H9 (cell line): ENCODE measurements at regions not wholly inside any gene's neighbourhood (a gene's known extent, or its start where the extent isn't known, plus 50 kb on each side); places are given as distances from the start of the nearest gene placed in this dataset.

Experiments
- DNase-seq: peaks from one replicate; pipeline ENCODE4 v3.0.0-alpha.2; 2017
- H2AFZ ChIP-seq: one replicate; pipeline ENCODE4 v1.6.1; 2013; ENCODE audit warnings: mild to moderate bottlenecking, low read length, control low read depth, moderate library complexity
- H2AK5ac ChIP-seq: 2 replicates; pipeline ENCODE4 v1.6.1; 2013; ENCODE audit warnings: low read length, control low read depth, mixed read lengths; ENCODE audit not compliant: insufficient read length
- H2BK120ac ChIP-seq: one replicate; pipeline ENCODE4 v1.6.1; 2013; ENCODE audit warnings: low read depth, mild to moderate bottlenecking, low read length, control low read depth, inconsistent platforms; ENCODE audit not compliant: poor library complexity, severe bottlenecking
- H2BK12ac ChIP-seq: 2 replicates; pipeline ENCODE4 v1.6.1; 2013; ENCODE audit warnings: low read length, control low read depth, mixed read lengths, low read depth; ENCODE audit not compliant: insufficient read length
- H2BK15ac ChIP-seq: 2 replicates; pipeline ENCODE4 v1.6.1; 2013; ENCODE audit warnings: low read depth, low read length, control low read depth
- H2BK20ac ChIP-seq: one replicate; pipeline ENCODE4 v1.6.1; 2013; ENCODE audit warnings: low read depth, mild to moderate bottlenecking, low read length, control low read depth, inconsistent platforms; ENCODE audit not compliant: poor library complexity, severe bottlenecking
- H2BK5ac ChIP-seq: 2 replicates; pipeline ENCODE4 v1.6.1; 2013; ENCODE audit warnings: low read length, control low read depth, mixed read lengths; ENCODE audit not compliant: insufficient read length
- H3K14ac ChIP-seq: 2 replicates; pipeline ENCODE4 v1.6.1; 2013; ENCODE audit warnings: low read length, control low read depth; ENCODE audit not compliant: insufficient read depth
- H3K18ac ChIP-seq: 2 replicates; pipeline ENCODE4 v1.6.1; 2013; ENCODE audit warnings: low read depth, mild to moderate bottlenecking, mixed read lengths, low read length, control low read depth; ENCODE audit not compliant: insufficient read length
- H3K23ac ChIP-seq: 2 replicates; pipeline ENCODE4 v1.6.1; 2013; ENCODE audit warnings: low read length, control low read depth, mixed read lengths, low read depth; ENCODE audit not compliant: insufficient read length
- H3K23me2 ChIP-seq: 2 replicates; pipeline ENCODE4 v1.6.1; 2013; ENCODE audit warnings: low read depth, mild to moderate bottlenecking, mixed read lengths, low read length, control low read depth; ENCODE audit not compliant: insufficient read length, poor library complexity, severe bottlenecking
- H3K27ac ChIP-seq: 2 replicates; pipeline ENCODE4 v1.5.1; 2013; ENCODE audit warnings: low read length, control low read depth, mixed read lengths, low read depth; ENCODE audit not compliant: insufficient read length
- H3K27me3 ChIP-seq: 2 replicates; pipeline ENCODE4 v1.6.1; 2013; ENCODE audit warnings: low read length, control low read depth, inconsistent platforms; ENCODE audit not compliant: insufficient read depth
- H3K4ac ChIP-seq: 2 replicates; pipeline ENCODE4 v1.6.1; 2013; ENCODE audit warnings: low read depth, mild to moderate bottlenecking, control low read depth, inconsistent platforms, low read length, moderate library complexity
- H3K4me1 ChIP-seq: 2 replicates; pipeline ENCODE4 v1.6.1; 2013; ENCODE audit warnings: low read length, control low read depth, inconsistent platforms; ENCODE audit not compliant: insufficient read depth
- H3K4me2 ChIP-seq: 2 replicates; pipeline ENCODE4 v1.6.1; 2013; ENCODE audit warnings: low read length, control low read depth, mixed read lengths; ENCODE audit not compliant: insufficient read length, insufficient read depth
- H3K56ac ChIP-seq: 2 replicates; pipeline ENCODE4 v1.6.1; 2013; ENCODE audit warnings: low read depth, mild to moderate bottlenecking, mixed read lengths, low read length, control low read depth; ENCODE audit not compliant: insufficient read length
- H3K79me1 ChIP-seq: 2 replicates; pipeline ENCODE4 v1.6.1; 2013; ENCODE audit warnings: low read depth, mild to moderate bottlenecking, moderate library complexity, low read length, control low read depth, inconsistent platforms; ENCODE audit not compliant: insufficient read depth, poor library complexity, severe bottlenecking
- H3K79me2 ChIP-seq: 2 replicates; pipeline ENCODE4 v1.6.1; 2013; ENCODE audit warnings: low read length, control low read depth, inconsistent platforms; ENCODE audit not compliant: insufficient read depth
- H3K9ac ChIP-seq: 2 replicates; pipeline ENCODE4 v1.6.1; 2013; ENCODE audit warnings: low read length, control low read depth, mixed read lengths; ENCODE audit not compliant: insufficient read length; ENCODE audit errors: extremely low read depth
- H3K9me3 ChIP-seq: one replicate; pipeline ENCODE4 v1.6.1; 2013; ENCODE audit warnings: low read depth, low read length, inconsistent platforms; ENCODE audit not compliant: control insufficient read depth
- H3T11ph ChIP-seq: one replicate; pipeline ENCODE4 v1.6.1; 2013; ENCODE audit warnings: mild to moderate bottlenecking, low read length, control low read depth, inconsistent platforms
- H4K20me1 ChIP-seq: one replicate; pipeline ENCODE4 v1.6.1; 2013; ENCODE audit not compliant: control insufficient read depth, insufficient read length, insufficient read depth
- H4K5ac ChIP-seq: 2 replicates; pipeline ENCODE4 v1.6.1; 2013; ENCODE audit warnings: low read depth, mild to moderate bottlenecking, mixed read lengths, low read length, control low read depth; ENCODE audit not compliant: insufficient read length
- H4K8ac ChIP-seq: replicated peaks from 2 replicates; pipeline ENCODE4 v1.6.1; 2013; ENCODE audit warnings: low read length, control low read depth, mixed read lengths, low read depth; ENCODE audit not compliant: insufficient read length
- H4K91ac ChIP-seq: 2 replicates; pipeline ENCODE4 v1.6.1; 2013; ENCODE audit warnings: low read depth, mild to moderate bottlenecking, moderate library complexity, mixed read lengths, low read length, control low read depth; ENCODE audit not compliant: insufficient read length
- H3K27ac Mint-ChIP-seq, 3 experiments: 2 replicates in 2 of 3; 3 replicates in 1 of 3; pipeline ENCODE4 v1.8.0; 2020 to 2021; ENCODE audit warnings: mixed read lengths in 3 of 3, mild to moderate bottlenecking in 1 of 3, moderate library complexity in 1 of 3
- H3K27me3 Mint-ChIP-seq: 2 replicates; pipeline ENCODE4 v1.8.0; 2021; ENCODE audit warnings: low read depth, mild to moderate bottlenecking, moderate library complexity, mixed read lengths
- H3K36me3 Mint-ChIP-seq, 3 experiments: 2 replicates in 2 of 3; 3 replicates in 1 of 3; pipeline ENCODE4 v1.8.0; 2020 to 2021; ENCODE audit warnings: low read depth in 3 of 3, mixed read lengths in 3 of 3; ENCODE audit not compliant: insufficient read depth in 1 of 3
- H3K4me1 Mint-ChIP-seq, 2 experiments: 2 replicates each; pipeline ENCODE4 v1.8.0; 2020; ENCODE audit warnings: mixed read lengths in 2 of 2
- H3K4me3 Mint-ChIP-seq, 2 experiments: 2 replicates in 1 of 2; 3 replicates in 1 of 2; pipeline ENCODE4 v1.8.0; 2020 to 2021; ENCODE audit warnings: mild to moderate bottlenecking in 2 of 2, mixed read lengths in 2 of 2, moderate library complexity in 1 of 2
- H3K9me3 Mint-ChIP-seq, 2 experiments: 2 replicates in 1 of 2; 3 replicates in 1 of 2; pipeline ENCODE4 v1.8.0; 2020; ENCODE audit warnings: mild to moderate bottlenecking in 2 of 2, mixed read lengths in 2 of 2, moderate library complexity in 1 of 2
- CTCF ChIP-seq: fragments of 200-600 bp; sonication (generic); conservative IDR thresholded peaks from 3 replicates; pipeline ENCODE4 v1.8.0; 2021; ENCODE audit warnings: antibody characterized with exemption, mild to moderate bottlenecking
- WGBS: extraction: QIAGEN DNeasy Blood & Tissue Kit; methylation state at CpG from one replicate; pipeline ENCODE4 v1.1.7; 2013; ENCODE audit warnings: missing lambda C conversion rate, low lambda C conversion rate, mixed read lengths; ENCODE audit not compliant: insufficient read length; ENCODE audit errors: extremely low coverage; 5-methylcytosine and 5-hydroxymethylcytosine counted together

GRCh38 chr20:40899344-40899743, 129.3 kb upstream of the TOP1 start:
- no peak overlapping the region for H2BK5ac ChIP-seq
- WGBS, result no CpG with 5 or more reads among the region's 2 CpGs
- H3K4ac ChIP-seq, result no peak overlapping the region
- H3T11ph ChIP-seq, result no peak overlapping the region
- Mint-ChIP-seq H3K27ac (no peak overlapping the region), H3K9me3 (no peaks in the 10 kb centered on the region), H3K36me3 (no peaks in the 10 kb centered on the region), H3K4me1 (peaks cover 4 to 14% of the 10 kb centered on the region in 2 experiments; a peak in 3 of 4 replicates), H3K27me3 (no peaks in the 10 kb centered on the region), H3K4me3 (no peak overlapping the region)
- H2AFZ ChIP-seq, result no peak overlapping the region
- no peak overlapping the region for H3K27ac ChIP-seq
- no peak for TF ChIP-seq CTCF
- no peak overlapping the region for H3K23ac ChIP-seq
- H3K79me2 ChIP-seq, result no peaks in the 10 kb centered on the region
- H4K91ac ChIP-seq, result no peak overlapping the region
- H3K23me2 ChIP-seq, result no peaks in the 10 kb centered on the region
- no peak overlapping the region for H4K5ac ChIP-seq
- H2BK15ac ChIP-seq, result no peak overlapping the region
- no peak overlapping the region for H3K18ac ChIP-seq
- no peaks in the 10 kb centered on the region for H3K27me3 ChIP-seq
- H3K14ac ChIP-seq, result no peak overlapping the region
- H3K79me1 ChIP-seq, result no peaks in the 10 kb centered on the region
- H2BK120ac ChIP-seq, result no peak overlapping the region
- no peaks in the 10 kb centered on the region for H4K20me1 ChIP-seq
- H4K8ac ChIP-seq, result no peak overlapping the region
- H2BK20ac ChIP-seq, result no peak overlapping the region
- H2AK5ac ChIP-seq, result no peak overlapping the region
- H3K56ac ChIP-seq, result no peak overlapping the region
- no peaks in the 10 kb centered on the region for H3K9me3 ChIP-seq
- H3K4me2 ChIP-seq, result no peak overlapping the region
- no peak overlapping the region for H3K9ac ChIP-seq
- no peak overlapping the region for H2BK12ac ChIP-seq
- no peak for DNase-seq
- H3K4me1 ChIP-seq, result no peaks in the 10 kb centered on the region
